ENCODE measurements at regions not wholly inside any gene's neighbourhood (a gene's known extent, or its start where the extent isn't known, plus 50 kb on each side); places are given as distances from the start of the nearest gene placed in this dataset.
"Not testable (repeated sequence)": the region's sequence is repeated elsewhere in the genome, so short reads cannot be mapped to it uniquely, and the experiment has no call there.

- H3K36me3 ChIP-seq (ENCODE audit: control insufficient read depth, insufficient read depth, low read length), result no peaks in the 10 kb centered on the region
- POLR2A ChIA-PET, result no interaction called here
- CTCF ChIA-PET, result no interaction called here
- DNase-seq (ENCODE audit: low read depth), result no peak
- H3K27me3 ChIP-seq (ENCODE audit: control insufficient read depth, insufficient read depth, low read length), result no peaks in the 10 kb centered on the region; the same call in 1 of the 2 replicates
- no peak overlapping the region for H3K4me3 ChIP-seq (ENCODE audit: low read depth, low read length)
- TF ChIP-seq CTCF (IDR thresholded peaks at IDR 0.05; ENCODE audit: insufficient read depth, low read depth, low read length), result no peak
Observed at GRCh38 chr6:11379805-11380204, 147.3 kb upstream of the NEDD9 start.

GRCh38 chr6:11378639-11379038, 146.2 kb upstream of the NEDD9 start:
- no peaks in the 10 kb centered on the region; the same call in 1 of the 2 replicates for H3K27me3 ChIP-seq (ENCODE audit: control insufficient read depth, insufficient read depth, low read length)
- no peak for DNase-seq (ENCODE audit: low read depth)
- no peak for TF ChIP-seq CTCF (IDR thresholded peaks at IDR 0.05; ENCODE audit: insufficient read depth, low read depth, low read length)
- CTCF ChIA-PET, result interaction anchor here (1.6 kb wide), 1 partner anchor 11 kb away, joined by 7 read pairs; no protein-coding TSS in a partner anchor
- H3K36me3 ChIP-seq (ENCODE audit: control insufficient read depth, insufficient read depth, low read length), result no peaks in the 10 kb centered on the region
- POLR2A ChIA-PET, result no interaction called here
- no peak overlapping the region for H3K4me3 ChIP-seq (ENCODE audit: low read depth, low read length)

GRCh38 chr6:11374036-11375010, 141.9 kb upstream of the NEDD9 start:
- Histone ChIP-seq H3K27me3 (ENCODE audit: control insufficient read depth, insufficient read depth, low read length) (no peaks in the 10 kb centered on the region), H3K4me3 (ENCODE audit: low read depth, low read length) (no peak overlapping the region), H3K36me3 (ENCODE audit: control insufficient read depth, insufficient read depth, low read length) (no peaks in the 10 kb centered on the region)
- no peak for DNase-seq (ENCODE audit: low read depth)
- CTCF ChIA-PET, result interaction anchor here (1.7 kb wide), 1 partner anchor 10 kb away, joined by 4 read pairs; no protein-coding TSS in a partner anchor
- TF ChIP-seq CTCF (IDR thresholded peaks at IDR 0.05; ENCODE audit: insufficient read depth, low read depth, low read length), result no peak
- POLR2A ChIA-PET, result no interaction called here

- no peak for TF ChIP-seq CTCF (IDR thresholded peaks at IDR 0.05; ENCODE audit: insufficient read depth, low read depth, low read length)
- ChIA-PET POLR2A (no interaction called here), CTCF (interaction anchor here (1.7 kb wide), 1 partner anchor 11 kb away, joined by 4 read pairs; no protein-coding TSS in a partner anchor)
- Histone ChIP-seq H3K36me3 (ENCODE audit: control insufficient read depth, insufficient read depth, low read length) (no peaks in the 10 kb centered on the region), H3K4me3 (ENCODE audit: low read depth, low read length) (no peak overlapping the region), H3K27me3 (ENCODE audit: control insufficient read depth, insufficient read depth, low read length) (no peaks in the 10 kb centered on the region)
- no peak for DNase-seq (ENCODE audit: low read depth)
Observed at GRCh38 chr6:11373208-11373607, 140.7 kb upstream of the NEDD9 start.

GRCh38 chr6:11372186-11372790, 139.8 kb upstream of the NEDD9 start:
- CTCF ChIA-PET; DNase-seq (ENCODE audit: low read depth); H3K27me3 ChIP-seq (ENCODE audit: control insufficient read depth, insufficient read depth, low read length); H3K4me3 ChIP-seq (ENCODE audit: low read depth, low read length); POLR2A ChIA-PET; H3K36me3 ChIP-seq (ENCODE audit: control insufficient read depth, insufficient read depth, low read length): not testable (repeated sequence)
